Liver (tissue), 8 donors: ENCODE measurements at regions not wholly inside any gene's neighbourhood (a gene's known extent, or its start where the extent isn't known, plus 50 kb on each side); places are given as distances from the start of the nearest gene placed in this dataset.

ENCODE experiments used
- DNase-seq: peaks from one replicate; pipeline ENCODE4 v3.0.0-alpha.2; 2017; ENCODE audit warnings: low spot score
- H3K27ac ChIP-seq, 2 donors: one replicate each; pipeline ENCODE4 v1.7.0; 2013; ENCODE audit warnings: inconsistent platforms in 2 of 2, low read length in 2 of 2, control low read depth in 1 of 2, low read depth in 1 of 2, mild to moderate bottlenecking in 1 of 2
- H3K27me3 ChIP-seq, 4 donors: one replicate each; pipeline versions ENCODE4 v1.6.1 to v1.7.0; 2013; ENCODE audit warnings: low read length in 3 of 4, inconsistent platforms in 1 of 4, mild to moderate bottlenecking in 1 of 4, moderate library complexity in 1 of 4; ENCODE audit not compliant: control insufficient read depth in 4 of 4, insufficient read depth in 4 of 4
- H3K36me3 ChIP-seq, 4 donors: one replicate each; pipeline versions ENCODE4 v1.6.1 to v1.7.0; 2013; ENCODE audit warnings: low read length in 3 of 4, mild to moderate bottlenecking in 3 of 4, low read depth in 1 of 4, moderate library complexity in 1 of 4; ENCODE audit not compliant: control insufficient read depth in 4 of 4, insufficient read depth in 3 of 4
- H3K4me1 ChIP-seq, 4 donors: one replicate each; pipeline versions ENCODE4 v1.6.1 to v1.7.0; 2013; ENCODE audit warnings: low read length in 3 of 4, mild to moderate bottlenecking in 3 of 4, moderate library complexity in 1 of 4; ENCODE audit not compliant: control insufficient read depth in 4 of 4, insufficient read depth in 4 of 4
- H3K4me3 ChIP-seq, 3 donors: one replicate each; pipeline versions ENCODE4 v1.6.1 to v1.7.0; 2013; ENCODE audit warnings: low read length in 3 of 3, control low read depth in 1 of 3, low read depth in 1 of 3, mild to moderate bottlenecking in 1 of 3
- H3K9ac ChIP-seq, 2 donors: one replicate each; pipeline ENCODE4 v1.7.0; 2013; ENCODE audit warnings: low read length in 2 of 2, mild to moderate bottlenecking in 2 of 2, moderate library complexity in 2 of 2, control low read depth in 1 of 2, low read depth in 1 of 2
- H3K9me3 ChIP-seq, 4 donors: one replicate each; pipeline versions ENCODE4 v1.6.1 to v1.7.0; 2013; ENCODE audit warnings: low read length in 3 of 4; ENCODE audit not compliant: control insufficient read depth in 4 of 4
- EGR1 ChIP-seq, 2 donors: IDR thresholded peaks; 2 replicates each; pipeline ENCODE4 v1.6.1; 2016 to 2018; ENCODE audit warnings: antibody characterized with exemption in 2 of 2, low read depth in 2 of 2
- FOXA1 ChIP-seq: IDR thresholded peaks from 2 replicates; pipeline ENCODE4 v1.6.1; 2016; ENCODE audit warnings: antibody characterized with exemption
- FOXA2 ChIP-seq: IDR thresholded peaks from 2 replicates; pipeline ENCODE4 v1.6.1; 2016; ENCODE audit warnings: antibody characterized with exemption
- GABPA ChIP-seq, 2 donors: IDR thresholded peaks in 1 of 2; conservative IDR thresholded peaks in 1 of 2; 2 replicates each; pipeline ENCODE4 v1.6.1; 2016; ENCODE audit warnings: antibody characterized with exemption in 2 of 2, mild to moderate bottlenecking in 1 of 2, moderate library complexity in 1 of 2
- HNF4A ChIP-seq, 2 donors: conservative IDR thresholded peaks; 2 replicates each; pipeline ENCODE4 v1.6.1; 2016; ENCODE audit warnings: antibody characterized with exemption in 2 of 2, mild to moderate bottlenecking in 2 of 2
- HNF4G ChIP-seq: IDR thresholded peaks from 2 replicates; pipeline ENCODE4 v1.6.1; 2016; ENCODE audit warnings: antibody characterized with exemption
- JUND ChIP-seq, 2 donors: IDR thresholded peaks; 2 replicates each; pipeline ENCODE4 v1.6.1; 2016; ENCODE audit warnings: antibody characterized with exemption in 2 of 2
- NR2F2 ChIP-seq: IDR thresholded peaks from 2 replicates; pipeline ENCODE4 v1.6.1; 2016; ENCODE audit warnings: antibody characterized with exemption
- RAD21 ChIP-seq, 2 donors: IDR thresholded peaks; 2 replicates each; pipeline ENCODE4 v1.6.1; 2016; ENCODE audit warnings: antibody characterized with exemption in 2 of 2, mild to moderate bottlenecking in 2 of 2
- RXRA ChIP-seq, 2 donors: IDR thresholded peaks; 2 replicates each; pipeline ENCODE4 v1.6.1; 2017 to 2018; ENCODE audit warnings: antibody characterized with exemption in 2 of 2, mild to moderate bottlenecking in 1 of 2
- SP1 ChIP-seq: IDR thresholded peaks from 2 replicates; pipeline ENCODE4 v1.6.1; 2018; ENCODE audit warnings: antibody characterized with exemption, mild to moderate bottlenecking
- TAF1 ChIP-seq: conservative IDR thresholded peaks from 2 replicates; pipeline ENCODE4 v1.6.1; 2016; ENCODE audit warnings: antibody characterized with exemption, mild to moderate bottlenecking
- YY1 ChIP-seq: IDR thresholded peaks from 2 replicates; pipeline ENCODE4 v1.6.1; 2016; ENCODE audit warnings: antibody characterized with exemption, mild to moderate bottlenecking
- WGBS: extraction: QIAGEN DNeasy Blood & Tissue Kit; methylation state at CpG from one replicate; pipeline ENCODE4 v1.1.7; 2013; 5-methylcytosine and 5-hydroxymethylcytosine counted together
- TF ChIP-seq, protein P1 (sequence below): IDR thresholded peaks from 2 replicates; pipeline ENCODE4 v1.6.1; 2016; ENCODE audit warnings: antibody characterized with exemption
- TF ChIP-seq, protein P2 (sequence below): fragments of 150-350 bp; IDR thresholded peaks from 2 replicates; pipeline ENCODE4 v1.5.1; 2017; ENCODE audit warnings: improper control_type of control experiment, low read depth, low read length; ENCODE audit not compliant: missing input control
- TF ChIP-seq, protein P3 (sequence below): IDR thresholded peaks from 2 replicates; pipeline ENCODE4 v1.6.1; 2016; ENCODE audit warnings: antibody characterized with exemption
- TF ChIP-seq, protein P4 (sequence below): IDR thresholded peaks from 2 replicates; pipeline ENCODE4 v1.6.1; 2016; ENCODE audit warnings: antibody characterized with exemption
- TF ChIP-seq, protein P5 (sequence below): IDR thresholded peaks from 2 replicates; pipeline ENCODE4 v1.6.1; 2016; ENCODE audit warnings: antibody characterized with exemption, mild to moderate bottlenecking
- donor health status: healthy.
- donor health status: healthy.
- donor health status: healthy.
- donor health status: healthy.
- donor health status: healthy.

DNA sequence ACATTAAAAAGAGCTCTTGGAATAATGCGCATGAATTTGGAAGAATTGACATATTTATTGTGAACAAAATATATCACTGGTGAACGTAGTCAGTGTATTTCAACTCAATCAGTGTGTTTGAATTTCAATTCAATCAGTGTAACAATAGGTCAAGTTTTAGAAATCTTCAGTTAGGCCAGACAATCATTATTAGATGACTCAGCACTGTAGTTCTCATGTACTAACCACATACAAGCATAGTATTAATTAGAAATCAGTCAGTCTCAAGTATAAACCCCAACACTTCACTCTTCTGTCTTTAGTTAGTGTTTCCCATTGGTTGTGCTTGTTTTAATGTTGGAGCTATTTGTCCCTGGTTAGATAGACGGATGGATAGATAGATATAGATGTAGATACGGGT, 1247.9 kb downstream of the NXPH1 start:
- TF ChIP-seq, protein P1, sequence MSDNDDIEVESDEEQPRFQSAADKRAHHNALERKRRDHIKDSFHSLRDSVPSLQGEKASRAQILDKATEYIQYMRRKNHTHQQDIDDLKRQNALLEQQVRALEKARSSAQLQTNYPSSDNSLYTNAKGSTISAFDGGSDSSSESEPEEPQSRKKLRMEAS: no peak
- TF ChIP-seq, protein P2, sequence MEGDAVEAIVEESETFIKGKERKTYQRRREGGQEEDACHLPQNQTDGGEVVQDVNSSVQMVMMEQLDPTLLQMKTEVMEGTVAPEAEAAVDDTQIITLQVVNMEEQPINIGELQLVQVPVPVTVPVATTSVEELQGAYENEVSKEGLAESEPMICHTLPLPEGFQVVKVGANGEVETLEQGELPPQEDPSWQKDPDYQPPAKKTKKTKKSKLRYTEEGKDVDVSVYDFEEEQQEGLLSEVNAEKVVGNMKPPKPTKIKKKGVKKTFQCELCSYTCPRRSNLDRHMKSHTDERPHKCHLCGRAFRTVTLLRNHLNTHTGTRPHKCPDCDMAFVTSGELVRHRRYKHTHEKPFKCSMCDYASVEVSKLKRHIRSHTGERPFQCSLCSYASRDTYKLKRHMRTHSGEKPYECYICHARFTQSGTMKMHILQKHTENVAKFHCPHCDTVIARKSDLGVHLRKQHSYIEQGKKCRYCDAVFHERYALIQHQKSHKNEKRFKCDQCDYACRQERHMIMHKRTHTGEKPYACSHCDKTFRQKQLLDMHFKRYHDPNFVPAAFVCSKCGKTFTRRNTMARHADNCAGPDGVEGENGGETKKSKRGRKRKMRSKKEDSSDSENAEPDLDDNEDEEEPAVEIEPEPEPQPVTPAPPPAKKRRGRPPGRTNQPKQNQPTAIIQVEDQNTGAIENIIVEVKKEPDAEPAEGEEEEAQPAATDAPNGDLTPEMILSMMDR: no peak
- TF ChIP-seq GABPA (IDR thresholded peaks at IDR 0.05 in 1 of 2, conservative IDR thresholded peaks at IDR 0.05 in 1 of 2): no peak
- no peak for TF ChIP-seq HNF4G
- TF ChIP-seq HNF4A (conservative IDR thresholded peaks at IDR 0.05): no peak
- TF ChIP-seq NR2F2: no peak
- no peak for TF ChIP-seq RAD21 (IDR thresholded peaks at IDR 0.05)
- TF ChIP-seq, protein P3, sequence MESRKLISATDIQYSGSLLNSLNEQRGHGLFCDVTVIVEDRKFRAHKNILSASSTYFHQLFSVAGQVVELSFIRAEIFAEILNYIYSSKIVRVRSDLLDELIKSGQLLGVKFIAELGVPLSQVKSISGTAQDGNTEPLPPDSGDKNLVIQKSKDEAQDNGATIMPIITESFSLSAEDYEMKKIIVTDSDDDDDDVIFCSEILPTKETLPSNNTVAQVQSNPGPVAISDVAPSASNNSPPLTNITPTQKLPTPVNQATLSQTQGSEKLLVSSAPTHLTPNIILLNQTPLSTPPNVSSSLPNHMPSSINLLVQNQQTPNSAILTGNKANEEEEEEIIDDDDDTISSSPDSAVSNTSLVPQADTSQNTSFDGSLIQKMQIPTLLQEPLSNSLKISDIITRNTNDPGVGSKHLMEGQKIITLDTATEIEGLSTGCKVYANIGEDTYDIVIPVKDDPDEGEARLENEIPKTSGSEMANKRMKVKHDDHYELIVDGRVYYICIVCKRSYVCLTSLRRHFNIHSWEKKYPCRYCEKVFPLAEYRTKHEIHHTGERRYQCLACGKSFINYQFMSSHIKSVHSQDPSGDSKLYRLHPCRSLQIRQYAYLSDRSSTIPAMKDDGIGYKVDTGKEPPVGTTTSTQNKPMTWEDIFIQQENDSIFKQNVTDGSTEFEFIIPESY: no peak
- TF ChIP-seq, protein P4, sequence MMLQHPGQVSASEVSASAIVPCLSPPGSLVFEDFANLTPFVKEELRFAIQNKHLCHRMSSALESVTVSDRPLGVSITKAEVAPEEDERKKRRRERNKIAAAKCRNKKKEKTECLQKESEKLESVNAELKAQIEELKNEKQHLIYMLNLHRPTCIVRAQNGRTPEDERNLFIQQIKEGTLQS: no peak
- TF ChIP-seq SP1: no peak
- no peak for TF ChIP-seq FOXA2
- no peak for TF ChIP-seq TAF1
- TF ChIP-seq YY1: no peak
- TF ChIP-seq RXRA (IDR thresholded peaks at IDR 0.05): no peak
- TF ChIP-seq EGR1 (IDR thresholded peaks at IDR 0.05; ENCODE audit: low read depth in 2 of 2): no peak
- TF ChIP-seq, protein P5, sequence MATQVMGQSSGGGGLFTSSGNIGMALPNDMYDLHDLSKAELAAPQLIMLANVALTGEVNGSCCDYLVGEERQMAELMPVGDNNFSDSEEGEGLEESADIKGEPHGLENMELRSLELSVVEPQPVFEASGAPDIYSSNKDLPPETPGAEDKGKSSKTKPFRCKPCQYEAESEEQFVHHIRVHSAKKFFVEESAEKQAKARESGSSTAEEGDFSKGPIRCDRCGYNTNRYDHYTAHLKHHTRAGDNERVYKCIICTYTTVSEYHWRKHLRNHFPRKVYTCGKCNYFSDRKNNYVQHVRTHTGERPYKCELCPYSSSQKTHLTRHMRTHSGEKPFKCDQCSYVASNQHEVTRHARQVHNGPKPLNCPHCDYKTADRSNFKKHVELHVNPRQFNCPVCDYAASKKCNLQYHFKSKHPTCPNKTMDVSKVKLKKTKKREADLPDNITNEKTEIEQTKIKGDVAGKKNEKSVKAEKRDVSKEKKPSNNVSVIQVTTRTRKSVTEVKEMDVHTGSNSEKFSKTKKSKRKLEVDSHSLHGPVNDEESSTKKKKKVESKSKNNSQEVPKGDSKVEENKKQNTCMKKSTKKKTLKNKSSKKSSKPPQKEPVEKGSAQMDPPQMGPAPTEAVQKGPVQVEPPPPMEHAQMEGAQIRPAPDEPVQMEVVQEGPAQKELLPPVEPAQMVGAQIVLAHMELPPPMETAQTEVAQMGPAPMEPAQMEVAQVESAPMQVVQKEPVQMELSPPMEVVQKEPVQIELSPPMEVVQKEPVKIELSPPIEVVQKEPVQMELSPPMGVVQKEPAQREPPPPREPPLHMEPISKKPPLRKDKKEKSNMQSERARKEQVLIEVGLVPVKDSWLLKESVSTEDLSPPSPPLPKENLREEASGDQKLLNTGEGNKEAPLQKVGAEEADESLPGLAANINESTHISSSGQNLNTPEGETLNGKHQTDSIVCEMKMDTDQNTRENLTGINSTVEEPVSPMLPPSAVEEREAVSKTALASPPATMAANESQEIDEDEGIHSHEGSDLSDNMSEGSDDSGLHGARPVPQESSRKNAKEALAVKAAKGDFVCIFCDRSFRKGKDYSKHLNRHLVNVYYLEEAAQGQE: no peak
- no peak for DNase-seq
- H3K36me3 ChIP-seq: no peaks in the 10 kb centered on the region
- peaks cover 0 to 5% (median under 1%) of the 10 kb centered on the region in 4 donors for H3K9me3 ChIP-seq
- no peak overlapping the region for H3K9ac ChIP-seq
- no peaks in the 10 kb centered on the region for H3K27me3 ChIP-seq
- H3K27ac ChIP-seq: no peak overlapping the region
- no peak overlapping the region for H3K4me3 ChIP-seq
- H3K4me1 ChIP-seq: no peaks in the 10 kb centered on the region
- 80% methylated on average over 4 of the region's 4 CpGs for WGBS

GRCh38 chr7:9691286-9691685, 1257.9 kb downstream of the NXPH1 start:
- no peaks in the 10 kb centered on the region for H3K27me3 ChIP-seq
- no peaks in the 10 kb centered on the region for H3K4me1 ChIP-seq
- no peak for DNase-seq
- no peaks in the 10 kb centered on the region for H3K36me3 ChIP-seq
- H3K27ac ChIP-seq: no peak overlapping the region
- H3K4me3 ChIP-seq: no peak overlapping the region
- H3K9me3 ChIP-seq: peaks cover 0 to 3% (median 0%) of the 10 kb centered on the region in 4 donors
- H3K9ac ChIP-seq: no peak overlapping the region
- 88% methylated on average over 2 of the region's 2 CpGs for WGBS
- TF ChIP-seq, protein P1: no peak
- TF ChIP-seq SP1: no peak
- no peak for TF ChIP-seq FOXA1
- TF ChIP-seq, protein P3: no peak
- no peak for TF ChIP-seq EGR1 (IDR thresholded peaks at IDR 0.05; ENCODE audit: low read depth in 2 of 2)
- TF ChIP-seq, protein P4: no peak
- TF ChIP-seq TAF1: no peak
- TF ChIP-seq YY1: no peak
- TF ChIP-seq RXRA (IDR thresholded peaks at IDR 0.05): no peak
- no peak for TF ChIP-seq RAD21 (IDR thresholded peaks at IDR 0.05)
- no peak for TF ChIP-seq JUND (IDR thresholded peaks at IDR 0.05)
- no peak for TF ChIP-seq HNF4G
